ENCODE measurements at regions not wholly inside any gene's neighbourhood (a gene's known extent, or its start where the extent isn't known, plus 50 kb on each side); places are given as distances from the start of the nearest gene placed in this dataset.

DNA sequence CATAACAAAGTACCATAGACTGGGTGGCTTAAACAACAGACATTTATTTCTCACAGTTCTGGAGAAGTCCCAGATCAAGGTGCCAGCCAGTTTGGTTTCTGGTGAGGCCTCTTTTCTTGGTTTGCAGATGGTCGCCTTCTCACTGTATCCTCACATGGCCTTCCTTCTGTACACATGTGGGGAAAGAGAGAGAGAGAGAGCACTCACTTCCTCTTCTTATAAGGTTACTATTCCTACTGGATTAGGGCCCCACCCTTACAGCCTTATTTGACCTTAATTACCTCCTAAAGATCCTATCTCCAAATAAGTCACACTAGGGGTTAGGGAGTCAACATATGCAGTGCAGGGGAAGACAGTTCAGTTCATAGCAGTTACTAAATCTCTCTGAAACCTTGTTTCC, 205.6 kb upstream of the GDNF start:
- no TSS peak for BruUV-seq (replicated peaks)
- Histone ChIP-seq H3K27ac (ENCODE audit: low read depth, low read length, poor library complexity, severe bottlenecking) (no peak overlapping the region), H3K79me2 (ENCODE audit: insufficient read depth, low read depth, low read length) (no peaks in the 10 kb centered on the region), H3K4me1 (ENCODE audit: insufficient read depth, low read length, poor library complexity, severe bottlenecking) (no peaks in the 10 kb centered on the region), H3K9me3 (ENCODE audit: low read length) (no peaks in the 10 kb centered on the region), H3K9me2 (ENCODE audit: insufficient read depth, low read length) (no peaks in the 10 kb centered on the region), H2AFZ (ENCODE audit: low read length) (no peak overlapping the region), H3K36me3 (ENCODE audit: insufficient read depth, low read length) (no peaks in the 10 kb centered on the region), H3K4me3 (ENCODE audit: low read depth, low read length, poor library complexity, severe bottlenecking) (no peak overlapping the region), H4K20me1 (ENCODE audit: insufficient read depth, low read length) (no peaks in the 10 kb centered on the region), H3K4me2 (ENCODE audit: low read length) (no peak overlapping the region)
- TF ChIP-seq, protein P1, sequence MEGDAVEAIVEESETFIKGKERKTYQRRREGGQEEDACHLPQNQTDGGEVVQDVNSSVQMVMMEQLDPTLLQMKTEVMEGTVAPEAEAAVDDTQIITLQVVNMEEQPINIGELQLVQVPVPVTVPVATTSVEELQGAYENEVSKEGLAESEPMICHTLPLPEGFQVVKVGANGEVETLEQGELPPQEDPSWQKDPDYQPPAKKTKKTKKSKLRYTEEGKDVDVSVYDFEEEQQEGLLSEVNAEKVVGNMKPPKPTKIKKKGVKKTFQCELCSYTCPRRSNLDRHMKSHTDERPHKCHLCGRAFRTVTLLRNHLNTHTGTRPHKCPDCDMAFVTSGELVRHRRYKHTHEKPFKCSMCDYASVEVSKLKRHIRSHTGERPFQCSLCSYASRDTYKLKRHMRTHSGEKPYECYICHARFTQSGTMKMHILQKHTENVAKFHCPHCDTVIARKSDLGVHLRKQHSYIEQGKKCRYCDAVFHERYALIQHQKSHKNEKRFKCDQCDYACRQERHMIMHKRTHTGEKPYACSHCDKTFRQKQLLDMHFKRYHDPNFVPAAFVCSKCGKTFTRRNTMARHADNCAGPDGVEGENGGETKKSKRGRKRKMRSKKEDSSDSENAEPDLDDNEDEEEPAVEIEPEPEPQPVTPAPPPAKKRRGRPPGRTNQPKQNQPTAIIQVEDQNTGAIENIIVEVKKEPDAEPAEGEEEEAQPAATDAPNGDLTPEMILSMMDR (conservative IDR thresholded peaks at IDR 0.05; ENCODE audit: low read length), result no peak
- TF ChIP-seq EZH2phosphoT487 (IDR thresholded peaks at IDR 0.05; ENCODE audit: borderline replicate concordance, low read depth, low read length), result no peak
- intact Hi-C loops (cut with micrococcal nuclease; ENCODE audit: unreplicated experiment), result no loop called here
- CTCF ChIA-PET (ENCODE audit: unreplicated experiment), result no interaction called here
- POLR2A ChIA-PET, result no interaction called here
- DNase-seq (ENCODE audit: low spot score), result no peak

DNA sequence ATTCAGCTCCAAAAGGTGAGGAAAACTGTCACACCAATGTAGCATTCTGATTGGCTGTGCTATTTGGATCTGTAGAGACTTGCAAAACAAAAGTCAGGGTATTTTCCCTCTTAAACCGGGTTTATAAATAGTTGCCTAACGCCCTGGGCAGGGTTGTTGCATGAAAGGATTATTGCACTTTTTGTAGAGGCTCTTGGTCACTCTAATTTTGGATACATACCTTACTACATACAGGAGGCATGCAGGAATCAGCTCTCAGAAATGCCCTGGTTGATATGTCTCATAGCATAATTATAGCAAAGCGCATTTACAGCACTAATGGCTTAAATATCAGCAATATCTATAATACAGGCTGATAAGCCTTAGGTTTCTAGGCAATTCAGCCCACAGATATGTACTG, 200.0 kb upstream of the GDNF start:
- no peaks in the 10 kb centered on the region for H3K9me2 ChIP-seq (ENCODE audit: insufficient read depth, low read length)
- H3K4me2 ChIP-seq (ENCODE audit: low read length), result no peak overlapping the region
- BruUV-seq (replicated peaks), result no TSS peak
- no peaks in the 10 kb centered on the region for H3K79me2 ChIP-seq (ENCODE audit: insufficient read depth, low read depth, low read length)
- ChIA-PET CTCF (ENCODE audit: unreplicated experiment) (no interaction called here), POLR2A (no interaction called here)
- TF ChIP-seq, protein P1 (conservative IDR thresholded peaks at IDR 0.05; ENCODE audit: low read length), result no peak
- H3K27ac ChIP-seq (ENCODE audit: low read depth, low read length, poor library complexity, severe bottlenecking), result no peak overlapping the region
- no peaks in the 10 kb centered on the region for H3K4me1 ChIP-seq (ENCODE audit: insufficient read depth, low read length, poor library complexity, severe bottlenecking)
- no peak overlapping the region for H2AFZ ChIP-seq (ENCODE audit: low read length)
- H3K36me3 ChIP-seq (ENCODE audit: insufficient read depth, low read length), result no peaks in the 10 kb centered on the region
- H3K9me3 ChIP-seq (ENCODE audit: low read length), result no peaks in the 10 kb centered on the region
- intact Hi-C loops (cut with micrococcal nuclease; ENCODE audit: unreplicated experiment), result no loop called here
- no peak overlapping the region for H3K4me3 ChIP-seq (ENCODE audit: low read depth, low read length, poor library complexity, severe bottlenecking)
- H4K20me1 ChIP-seq (ENCODE audit: insufficient read depth, low read length), result no peaks in the 10 kb centered on the region
- DNase-seq (ENCODE audit: low spot score), result no peak

DNA sequence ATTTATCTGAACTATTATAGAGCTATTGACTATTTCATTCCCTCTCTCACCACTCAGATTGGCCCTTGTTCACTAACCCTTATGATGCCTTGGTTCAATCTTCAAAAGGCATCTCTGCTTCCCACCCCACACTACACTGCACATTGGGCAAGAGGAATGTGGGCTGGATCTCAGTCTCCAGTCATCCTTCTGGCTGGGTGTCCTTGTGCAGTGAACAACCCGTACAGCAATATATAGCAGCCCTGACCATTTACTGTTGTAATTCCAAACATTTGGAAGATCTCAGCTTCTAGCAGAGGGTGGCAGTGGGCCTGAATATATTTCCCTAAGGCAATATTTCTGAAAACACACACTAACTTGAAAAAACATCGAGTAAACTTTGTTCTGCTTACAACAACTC, 199.2 kb upstream of the GDNF start:
- no peaks in the 10 kb centered on the region for H4K20me1 ChIP-seq (ENCODE audit: insufficient read depth, low read length)
- no peaks in the 10 kb centered on the region for H3K9me2 ChIP-seq (ENCODE audit: insufficient read depth, low read length)
- H3K79me2 ChIP-seq (ENCODE audit: insufficient read depth, low read depth, low read length), result no peaks in the 10 kb centered on the region
- no peak for TF ChIP-seq EZH2phosphoT487 (IDR thresholded peaks at IDR 0.05; ENCODE audit: borderline replicate concordance, low read depth, low read length)
- TF ChIP-seq, protein P1 (conservative IDR thresholded peaks at IDR 0.05; ENCODE audit: low read length), result no peak
- no peak overlapping the region for H3K27ac ChIP-seq (ENCODE audit: low read depth, low read length, poor library complexity, severe bottlenecking)
- intact Hi-C loops (cut with micrococcal nuclease; ENCODE audit: unreplicated experiment), result no loop called here
- no peak overlapping the region for H3K4me2 ChIP-seq (ENCODE audit: low read length)
- no peak overlapping the region for H3K4me3 ChIP-seq (ENCODE audit: low read depth, low read length, poor library complexity, severe bottlenecking)
- DNase-seq (ENCODE audit: low spot score), result no peak
- POLR2A ChIA-PET, result no interaction called here
- no peak overlapping the region for H2AFZ ChIP-seq (ENCODE audit: low read length)
- no peaks in the 10 kb centered on the region for H3K9me3 ChIP-seq (ENCODE audit: low read length)
- CTCF ChIA-PET (ENCODE audit: unreplicated experiment), result no interaction called here
- H3K4me1 ChIP-seq (ENCODE audit: insufficient read depth, low read length, poor library complexity, severe bottlenecking), result no peaks in the 10 kb centered on the region
- H3K36me3 ChIP-seq (ENCODE audit: insufficient read depth, low read length), result no peaks in the 10 kb centered on the region
- BruUV-seq (replicated peaks), result no TSS peak

Data from OCI-LY7 (cell line).